Transverse colon (tissue), 4 donors: ENCODE measurements at regions not wholly inside any gene's neighbourhood (a gene's known extent, or its start where the extent isn't known, plus 50 kb on each side); places are given as distances from the start of the nearest gene placed in this dataset.
"Not testable (repeated sequence)": the region's sequence is repeated elsewhere in the genome, so short reads cannot be mapped to it uniquely, and the experiment has no call there.

Experiments used
- CTCF ChIP-seq, 5 experiments: fragments of 200-600 bp in 3 of 5; fragments of 450-650 bp in 2 of 5; sonication (generic) in 3 of 5; IDR thresholded peaks; 1 replicate in 2 of 5; 2 replicates in 3 of 5; pipeline ENCODE4 v1.5.1; 2016 to 2017; ENCODE audit warnings: antibody characterized with exemption in 5 of 5, inconsistent platforms in 3 of 5, mild to moderate bottlenecking in 2 of 5, moderate library complexity in 1 of 5
- EP300 ChIP-seq: sonication (generic); formaldehyde crosslinking; IDR thresholded peaks from one replicate; pipeline ENCODE4 v1.6.1; 2017; ENCODE audit warnings: antibody characterized with exemption, low read depth
- POLR2A ChIP-seq: fragments of 450-650 bp; IDR thresholded peaks from one replicate; pipeline ENCODE4 v1.6.1; 2016; ENCODE audit warnings: antibody characterized with exemption, mild to moderate bottlenecking, moderate library complexity
- POLR2AphosphoS5 ChIP-seq, 3 donors: sonication (generic); formaldehyde crosslinking; IDR thresholded peaks; one replicate each; pipeline ENCODE4 v1.6.1; 2016; ENCODE audit warnings: antibody characterized with exemption in 3 of 3

GRCh38 chr10:36769741-36770140 lies 355.7 kb upstream of the ANKRD30A start:
- TF ChIP-seq POLR2A; CTCF (IDR thresholded peaks at IDR 0.05); POLR2AphosphoS5 (IDR thresholded peaks at IDR 0.05); EP300: not testable (repeated sequence)
